HG02884 (cell line): ENCODE measurements at regions not wholly inside any gene's neighbourhood (a gene's known extent, or its start where the extent isn't known, plus 50 kb on each side); places are given as distances from the start of the nearest gene placed in this dataset.

Experiments
- ATAC-seq: cut with Tn5 transposase; IDR thresholded peaks from one replicate; pipeline ENCODE4 v1.9.1; 2021; ENCODE audit warnings: mild to moderate bottlenecking, moderate library complexity; ENCODE audit not compliant: unreplicated experiment

DNA sequence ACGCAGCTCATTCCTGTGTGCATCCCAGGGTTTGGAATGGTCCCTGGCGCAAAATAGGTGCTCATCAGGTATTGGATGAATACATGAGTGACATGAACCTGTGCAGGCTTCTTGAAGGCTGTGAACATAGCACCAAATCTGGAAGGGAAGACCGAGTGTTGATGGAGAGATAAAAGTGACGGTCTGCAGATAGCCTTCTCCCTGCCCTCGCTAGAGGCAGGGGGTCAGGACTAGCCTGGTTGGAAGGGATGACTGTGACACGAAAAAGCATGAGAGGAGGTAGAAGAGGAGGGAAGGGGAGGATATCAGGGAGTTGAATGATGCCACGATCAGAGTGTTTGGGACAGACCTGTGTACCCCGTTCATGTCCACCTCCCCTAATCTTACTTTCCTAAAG lies 267.1 kb downstream of the XXYLT1 start:
- no peak for ATAC-seq

DNA sequence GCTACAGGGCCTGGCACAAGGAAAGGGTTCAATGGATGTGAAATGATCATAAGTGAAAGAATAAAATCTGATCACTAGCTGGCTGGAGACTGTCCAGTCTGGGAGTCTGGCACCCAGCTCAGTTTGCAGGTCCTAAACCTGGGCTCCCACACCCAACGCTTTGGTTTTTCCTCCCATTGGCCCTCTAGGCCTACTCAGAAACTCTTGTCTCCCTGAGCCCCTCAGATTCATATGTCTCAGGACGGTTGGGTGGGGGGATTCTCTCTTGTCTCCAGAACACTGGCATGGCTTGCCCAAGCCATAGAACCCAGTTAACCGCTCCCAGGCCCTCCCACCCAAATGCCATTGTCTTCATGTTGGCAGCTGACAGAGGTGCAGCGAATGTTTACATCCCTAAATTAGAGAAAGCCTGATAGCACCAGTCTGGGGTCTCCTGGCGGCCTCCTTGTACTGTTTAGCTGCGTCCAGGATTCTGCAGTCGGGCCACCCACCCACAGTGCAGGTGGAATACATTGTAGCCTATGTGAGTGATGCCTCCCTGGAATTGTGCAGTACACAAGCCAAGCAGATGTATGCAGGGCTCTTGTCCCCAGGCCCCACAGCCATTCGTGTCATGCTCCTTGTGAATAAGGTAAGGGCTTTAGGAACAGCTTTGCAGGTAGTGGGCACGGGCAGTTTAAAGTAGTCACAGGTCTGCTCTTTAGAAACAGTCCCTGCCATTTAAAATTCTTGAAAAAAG lies 266.3 kb downstream of the XXYLT1 start:
- no peak for ATAC-seq

DNA sequence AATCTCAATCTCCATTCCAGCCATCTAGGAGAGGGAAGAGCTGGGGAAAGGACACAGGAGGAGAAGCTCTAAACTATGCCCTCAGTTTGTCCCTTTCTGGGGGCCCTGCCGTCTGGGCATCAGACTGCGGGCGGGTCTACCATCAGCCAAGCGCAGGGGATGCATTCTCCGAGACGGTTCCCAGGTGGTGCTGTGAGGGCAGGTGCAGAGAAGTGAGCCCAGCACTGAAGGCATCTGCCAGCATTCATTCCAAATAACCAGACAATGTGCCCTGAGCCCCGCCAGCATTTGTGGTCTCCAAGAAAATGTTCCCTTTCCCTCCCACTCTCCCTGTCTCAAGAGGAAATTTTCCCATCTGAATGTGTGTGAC lies 265.7 kb downstream of the XXYLT1 start:
- no peak for ATAC-seq

DNA sequence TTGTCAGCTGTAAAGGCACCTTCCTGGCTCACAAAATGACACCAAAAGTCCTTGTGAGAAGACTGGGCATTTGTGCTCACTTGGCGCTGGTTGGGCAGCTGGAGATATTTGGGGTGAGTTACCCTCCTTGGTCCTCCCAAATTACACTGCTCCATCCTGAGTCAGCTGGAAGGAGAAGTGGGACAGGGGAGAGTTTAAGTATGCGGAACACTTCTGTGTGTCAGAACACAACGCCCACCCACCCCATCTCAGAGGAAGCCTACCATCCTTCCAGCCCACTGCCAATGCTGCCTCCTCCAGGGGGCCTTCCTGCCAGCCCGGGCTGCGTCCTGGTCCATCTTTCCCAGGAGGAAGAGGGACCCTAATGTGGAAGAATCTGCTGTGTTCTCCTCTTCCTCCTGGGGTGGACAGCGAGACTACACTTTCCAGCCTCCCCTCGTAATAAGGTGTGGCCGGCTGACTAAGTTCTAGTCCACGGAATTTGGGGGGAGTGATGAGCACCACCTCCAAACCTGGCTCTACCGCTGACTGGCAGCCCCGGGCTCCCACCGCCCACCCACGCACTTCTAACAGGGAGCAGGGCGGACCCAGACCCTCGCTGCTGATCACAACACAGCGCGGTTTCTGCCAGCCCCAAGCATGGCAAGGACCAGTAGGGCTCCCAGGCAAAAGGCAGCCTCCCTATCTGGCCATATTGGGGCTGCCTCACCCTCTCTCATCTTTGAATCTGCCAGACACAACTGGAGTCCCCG lies 265.0 kb downstream of the XXYLT1 start:
- no peak for ATAC-seq

DNA sequence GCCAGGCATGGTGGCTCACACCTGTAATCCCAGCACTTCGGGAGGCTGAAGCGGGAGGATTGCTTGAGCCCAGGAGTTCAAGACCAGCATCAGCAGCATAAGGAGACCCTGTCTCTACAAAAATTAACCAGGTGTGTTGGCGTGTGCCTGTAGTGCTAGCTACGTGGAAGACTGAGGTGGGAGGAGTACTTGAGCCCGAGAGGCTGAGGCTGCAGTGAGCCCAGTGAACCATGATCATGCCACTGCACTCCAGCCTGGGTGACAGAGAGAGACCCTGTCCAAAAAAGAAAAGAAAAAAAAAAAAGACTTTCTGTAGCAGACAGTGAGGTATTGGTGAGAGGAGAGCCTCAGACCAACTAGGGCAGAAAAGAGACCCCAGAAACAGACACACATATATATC lies 263.8 kb downstream of the XXYLT1 start:
- no peak for ATAC-seq

DNA sequence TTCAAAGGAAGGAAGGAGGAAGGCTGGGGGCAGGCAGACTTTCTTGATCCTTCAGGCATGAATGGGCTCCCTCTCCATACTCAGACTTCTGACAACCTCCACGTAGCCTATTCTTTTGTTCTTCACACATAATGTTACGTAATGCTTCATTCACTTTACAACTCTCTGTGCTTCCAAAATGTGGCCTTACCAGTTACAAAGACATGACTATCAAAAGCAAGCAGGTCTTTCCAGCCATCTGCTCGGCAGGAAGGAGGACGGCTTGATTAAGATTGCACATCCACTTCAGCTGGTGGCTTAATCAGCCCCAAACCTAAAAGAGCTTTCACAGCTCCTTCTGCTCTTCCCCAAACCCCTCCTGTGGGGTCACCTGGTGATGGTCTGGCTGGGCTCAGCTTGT lies 263.2 kb downstream of the XXYLT1 start:
- ATAC-seq: no peak

DNA sequence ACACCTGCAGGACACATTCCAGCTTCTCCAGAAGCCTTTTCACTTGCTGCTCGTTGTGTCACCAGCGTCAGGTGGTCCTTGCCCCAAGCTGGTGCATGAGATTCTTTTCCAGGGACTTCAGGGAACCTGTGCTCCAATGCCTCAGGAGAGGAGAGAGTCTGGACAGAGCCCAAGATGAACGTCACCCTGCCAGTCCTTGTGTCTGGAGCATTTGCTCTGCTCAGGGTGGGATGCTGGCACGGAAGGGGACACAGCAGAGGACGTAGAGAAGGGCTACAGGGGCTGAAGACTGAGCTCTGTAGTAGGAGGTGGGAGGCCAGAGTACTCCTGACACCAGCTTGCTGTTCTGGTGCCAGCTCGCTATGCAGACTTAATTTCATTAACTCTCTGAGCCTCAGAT lies 262.1 kb downstream of the XXYLT1 start:
- no peak for ATAC-seq

DNA sequence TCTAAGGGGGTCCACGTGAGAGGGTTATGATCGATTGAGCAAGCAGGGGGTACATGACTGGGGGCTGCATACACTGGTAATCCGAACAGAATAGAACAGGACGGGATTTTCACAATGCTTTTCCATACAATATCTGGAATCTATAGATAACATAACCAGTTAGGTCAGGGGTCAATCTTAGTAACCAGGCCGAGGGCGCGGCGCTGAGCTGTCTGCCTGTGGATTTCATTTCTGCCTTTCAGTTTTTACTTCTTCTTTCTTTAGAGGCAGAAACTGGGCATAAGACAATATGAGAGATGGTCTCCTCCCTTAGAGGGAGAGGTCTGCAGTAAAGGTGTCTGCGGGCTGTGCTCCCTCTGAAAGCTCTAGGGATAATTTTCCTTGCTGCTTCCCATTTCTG lies 261.3 kb downstream of the XXYLT1 start:
- ATAC-seq: no peak

DNA sequence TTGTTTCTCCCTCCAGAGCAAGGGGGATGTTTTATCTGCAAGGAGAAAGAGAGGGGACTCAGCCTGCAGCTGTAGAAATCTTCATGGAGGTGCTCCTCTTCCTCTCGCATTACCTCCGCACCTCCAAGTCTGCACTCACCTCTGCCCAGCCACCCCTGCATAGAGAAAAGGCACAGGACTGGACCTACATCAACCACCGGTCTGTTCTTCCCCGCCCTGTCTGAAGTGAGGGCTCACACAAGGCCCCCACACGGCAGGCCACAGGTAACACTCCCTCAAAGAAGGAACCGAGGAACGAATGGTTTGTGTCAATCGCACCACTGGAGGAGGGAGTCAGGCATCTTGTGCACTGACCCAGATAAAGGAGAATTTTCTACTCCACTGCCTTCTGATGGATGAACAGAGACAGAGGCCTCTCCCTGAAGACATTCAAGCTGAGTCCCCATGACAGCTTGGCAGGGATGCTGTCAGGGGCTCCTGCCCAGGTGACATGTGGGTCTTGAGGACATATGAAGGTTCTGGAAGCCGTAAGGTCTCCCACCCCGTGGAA lies 260.3 kb downstream of the XXYLT1 start:
- no peak for ATAC-seq

DNA sequence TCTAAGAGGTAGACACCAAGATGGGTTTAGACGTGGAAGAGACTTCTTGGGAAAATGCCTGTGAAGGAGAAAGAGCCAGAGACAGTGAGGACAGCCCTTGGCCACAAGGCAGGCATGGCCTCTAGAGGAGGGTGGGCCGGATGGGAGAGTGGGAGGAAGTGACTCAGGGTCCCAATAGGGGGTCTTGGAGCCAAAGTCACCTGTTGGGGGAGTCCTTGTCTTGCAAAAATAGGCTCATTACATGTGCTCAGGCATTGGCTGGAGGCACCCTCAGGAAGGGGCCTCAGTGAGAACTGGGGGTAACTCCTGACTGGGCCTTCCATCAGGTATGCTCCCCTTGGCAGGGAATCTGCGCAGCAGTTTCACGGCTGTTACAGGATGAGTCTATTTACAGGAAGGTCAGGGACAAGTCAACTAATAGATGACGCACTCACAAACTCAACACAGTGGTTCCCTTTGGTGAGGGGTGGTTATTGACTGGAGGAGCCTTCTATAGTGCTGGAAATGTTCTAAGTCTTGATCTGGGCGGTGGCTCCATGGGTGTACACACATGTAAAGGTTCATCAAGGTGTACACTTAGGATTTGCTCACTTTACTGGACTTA lies 259.6 kb downstream of the XXYLT1 start:
- no peak for ATAC-seq

DNA sequence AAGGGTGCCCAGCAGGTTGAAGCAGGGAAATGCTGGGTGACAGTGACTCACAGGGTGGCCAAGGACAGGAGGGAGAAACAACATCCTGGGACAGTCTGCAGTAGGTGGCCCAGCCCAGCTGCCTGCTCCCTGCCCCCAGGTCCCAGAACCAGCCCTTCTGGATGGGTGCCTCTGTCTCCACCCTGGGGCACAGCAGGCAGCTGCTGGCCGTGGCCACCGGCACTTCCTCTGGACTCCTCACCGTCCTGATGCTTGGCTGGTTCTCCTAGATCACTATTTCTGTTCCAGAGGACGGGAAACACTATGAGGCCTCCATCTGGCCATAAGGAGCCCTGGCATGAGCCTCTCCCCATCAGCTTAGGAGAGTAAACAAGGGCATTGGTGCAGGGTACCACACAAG lies 258.9 kb downstream of the XXYLT1 start:
- no peak for ATAC-seq

DNA sequence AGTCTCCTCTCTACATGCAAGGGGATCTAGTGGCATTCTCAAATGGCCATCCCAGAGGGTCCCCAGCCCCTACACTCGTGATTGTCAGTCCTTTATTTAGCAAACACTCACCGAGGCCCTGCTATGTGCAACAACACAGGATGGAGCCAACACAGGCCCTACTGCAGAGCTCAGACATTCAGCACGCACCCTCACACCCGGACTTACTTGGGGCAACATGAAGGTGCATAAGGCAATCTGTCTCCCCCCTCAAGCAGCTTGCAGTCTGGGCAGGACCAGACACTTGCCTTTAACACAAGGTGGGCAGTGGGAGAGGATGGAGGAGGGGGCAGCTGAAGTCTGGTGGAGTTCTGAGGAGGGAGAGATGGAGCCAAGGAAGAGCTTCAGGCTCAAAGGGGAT lies 258.4 kb downstream of the XXYLT1 start:
- no peak for ATAC-seq

DNA sequence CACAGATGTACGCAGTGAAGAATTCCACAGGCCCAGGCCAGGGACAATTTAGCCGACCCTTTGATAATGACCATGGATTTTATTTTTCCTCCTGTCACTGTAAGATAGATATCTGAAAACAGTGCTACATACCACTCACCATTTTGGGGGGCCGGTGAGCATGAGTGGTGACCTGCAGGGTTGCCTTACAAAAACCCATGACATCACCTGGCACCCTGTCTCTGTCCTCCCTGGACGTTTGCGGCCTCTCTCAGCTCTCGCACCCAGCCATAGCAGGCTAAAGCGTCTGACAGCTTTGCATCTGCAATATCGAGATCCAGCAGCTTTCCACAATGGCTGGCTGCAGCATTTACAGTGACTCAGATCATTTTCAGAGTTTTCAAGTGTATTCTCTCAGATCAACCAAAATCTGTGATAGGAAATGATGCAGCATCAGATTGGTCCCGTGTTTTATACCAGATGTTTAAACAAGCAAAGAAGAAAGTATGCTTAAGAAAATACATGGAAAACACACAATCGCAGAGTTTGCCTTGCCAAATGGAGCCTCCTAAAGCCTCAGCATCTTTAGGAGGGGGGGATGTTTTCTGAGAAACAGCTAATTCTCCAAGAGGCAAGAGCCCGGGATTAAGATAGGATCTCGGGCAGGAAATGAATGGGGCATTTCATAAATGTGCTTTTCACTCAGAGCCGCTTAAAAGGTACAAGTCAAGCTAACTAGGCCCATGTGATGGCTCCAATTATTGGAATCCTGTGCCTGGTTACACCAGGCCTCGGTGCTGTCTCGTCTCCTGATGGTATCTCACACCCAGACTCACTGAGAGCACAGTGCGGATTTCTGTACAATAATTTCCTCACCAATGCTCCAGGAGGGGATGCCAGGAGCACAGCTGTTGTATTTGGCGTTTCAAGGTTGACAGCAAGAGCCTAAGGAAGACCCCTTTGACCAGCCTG lies 257.3 kb downstream of the XXYLT1 start:
- ATAC-seq: no peak

DNA sequence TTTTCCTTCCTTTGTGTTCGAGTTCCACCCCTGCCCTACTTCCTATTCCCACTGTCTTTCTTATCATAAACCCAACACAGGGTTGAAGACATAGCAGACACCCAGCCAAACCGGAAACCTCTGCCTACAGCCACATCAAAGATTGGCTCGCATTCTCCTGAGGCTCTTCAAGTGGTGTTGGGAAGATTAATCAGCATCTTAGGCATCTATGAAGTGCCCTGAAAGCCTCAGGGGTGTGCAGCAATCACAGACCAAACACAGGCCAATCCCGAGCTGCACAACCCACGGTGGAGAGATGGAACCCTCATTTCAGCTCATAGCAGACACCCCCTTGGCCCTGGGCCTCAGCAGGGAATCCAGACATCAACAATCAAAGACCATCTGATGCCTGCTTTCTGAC lies 255.9 kb downstream of the XXYLT1 start:
- ATAC-seq: no peak

DNA sequence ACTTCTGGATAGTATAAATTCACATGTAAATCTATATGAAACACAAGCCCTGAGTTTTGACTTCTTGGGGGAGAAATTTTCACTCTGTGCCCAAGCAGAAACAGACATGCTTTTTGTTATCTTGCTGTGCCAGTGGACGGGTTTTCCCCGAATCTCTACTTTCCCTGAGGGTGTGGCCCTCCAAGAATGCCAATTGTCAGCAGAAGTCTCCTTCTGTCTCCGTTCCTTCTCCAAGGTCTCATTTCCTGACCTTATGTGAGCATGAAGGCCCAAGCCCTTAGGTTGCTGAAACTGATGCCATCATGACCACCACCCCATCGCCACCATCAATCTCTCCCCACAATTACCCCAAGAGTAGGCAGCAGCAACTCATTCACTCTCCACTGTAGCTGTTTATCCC lies 253.8 kb downstream of the XXYLT1 start:
- no peak for ATAC-seq
